Fibroblast of skin of back (primary cell): ENCODE measurements at regions not wholly inside any gene's neighbourhood (a gene's known extent, or its start where the extent isn't known, plus 50 kb on each side); places are given as distances from the start of the nearest gene placed in this dataset.
"Not testable (repeated sequence)": the region's sequence is repeated elsewhere in the genome, so short reads cannot be mapped to it uniquely, and the experiment has no call there.

ENCODE experiments used
- DNase-seq: peaks from one replicate; pipeline ENCODE4 v3.0.0-alpha.2; 2013

GRCh38 chr22:47616396-47617020 is 854.1 kb downstream of the TBC1D22A start:
- DNase-seq = no peak

DNA sequence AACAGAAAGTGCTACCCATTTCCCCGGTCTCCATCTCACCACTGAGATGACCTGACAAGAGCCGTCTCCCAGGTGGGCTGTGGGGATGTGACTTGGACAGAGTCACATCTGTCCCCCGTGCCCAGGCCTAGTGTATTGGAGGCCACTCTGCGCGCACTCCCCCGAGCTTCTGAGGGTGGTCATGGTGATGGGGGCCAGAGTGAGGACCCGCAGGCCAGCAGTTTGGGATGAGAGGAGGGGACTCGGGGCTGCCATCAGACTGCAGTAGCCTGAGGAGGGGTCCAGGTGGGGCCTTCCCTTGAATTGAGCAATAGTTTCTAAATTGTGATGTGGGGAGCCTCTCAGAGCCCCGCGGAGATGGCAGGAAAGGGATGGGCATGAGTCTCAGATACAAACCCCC is 852.6 kb downstream of the TBC1D22A start:
- no peak for DNase-seq

- DNase-seq = no peak
Measured at GRCh38 chr22:47613606-47614350, 851.3 kb downstream of the TBC1D22A start.

GRCh38 chr22:47613181-47613580 is 850.7 kb downstream of the TBC1D22A start:
- DNase-seq = not testable (repeated sequence)

DNA sequence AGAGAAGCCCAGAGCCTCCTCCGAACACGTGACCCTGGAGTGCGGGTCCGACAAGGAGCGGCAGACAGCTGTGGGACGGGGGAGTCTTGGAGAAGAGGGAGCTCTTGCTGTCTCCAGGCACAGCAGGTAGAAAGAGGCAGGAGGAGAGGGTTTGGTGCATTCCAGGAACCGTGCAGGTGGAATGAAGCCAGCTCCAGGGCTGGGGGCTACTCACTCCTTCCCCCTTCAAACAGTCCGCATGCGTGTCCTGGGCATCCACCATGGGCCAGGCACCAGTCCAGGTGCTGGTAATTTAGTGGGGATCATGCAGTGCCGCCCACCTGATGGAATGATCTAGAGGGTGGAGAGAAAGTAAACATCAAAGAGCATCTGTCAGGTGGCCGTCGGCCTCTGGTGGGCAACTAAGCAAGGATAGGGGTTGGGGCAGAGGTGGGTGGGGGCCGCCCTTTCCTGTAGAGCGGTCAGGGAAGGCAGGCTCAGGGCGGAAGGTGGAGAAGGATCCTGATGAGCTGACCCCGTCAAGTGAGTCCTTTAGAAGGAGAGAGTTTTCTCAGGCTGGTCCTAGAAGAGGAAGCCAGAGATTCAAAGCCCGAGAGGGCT is 850.0 kb downstream of the TBC1D22A start:
- no peak for DNase-seq

GRCh38 chr22:47610764-47611163 is 848.3 kb downstream of the TBC1D22A start:
- no peak for DNase-seq

DNA sequence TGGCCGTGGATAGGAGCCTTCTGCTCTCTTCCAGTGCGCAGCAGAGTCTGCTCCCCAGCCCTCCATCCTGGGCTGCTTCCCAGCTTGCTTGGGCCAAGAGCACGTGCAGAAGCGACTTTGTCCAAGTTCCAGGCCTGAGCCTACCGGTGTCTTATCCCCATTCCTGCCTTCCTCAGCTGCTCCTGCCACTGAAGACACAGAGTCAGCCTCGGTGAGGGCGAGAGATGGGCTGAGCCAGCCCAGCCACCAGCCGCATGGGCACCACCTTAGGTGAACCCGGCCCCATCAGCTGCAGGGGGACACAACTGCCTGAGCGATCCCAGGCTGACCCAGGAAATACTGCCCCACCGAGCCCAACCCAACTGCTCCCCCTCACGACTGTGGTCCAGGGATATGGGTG is 847.8 kb downstream of the TBC1D22A start:
- no peak for DNase-seq

GRCh38 chr22:47609653-47610052 is 847.2 kb downstream of the TBC1D22A start:
- DNase-seq = no peak

DNA sequence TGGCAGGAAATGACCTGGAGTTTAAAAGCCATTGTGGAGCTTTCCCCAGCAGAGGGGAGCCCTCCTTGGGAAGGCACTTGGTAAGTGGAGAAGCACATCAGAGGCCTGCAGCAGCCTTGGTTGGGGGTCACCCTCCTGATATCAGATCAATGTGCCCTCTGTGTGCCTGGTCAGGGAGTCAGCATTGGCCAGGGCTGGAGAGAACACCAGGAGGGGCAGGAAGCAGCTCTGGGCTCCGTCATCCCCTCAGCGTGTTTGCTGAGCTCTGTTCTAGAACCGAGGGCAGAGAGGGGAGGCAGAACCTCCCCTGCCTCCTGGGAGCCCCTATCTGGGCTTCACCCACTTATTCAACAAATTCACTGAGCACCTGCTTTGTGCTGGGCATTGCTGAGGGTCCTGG is 846.0 kb downstream of the TBC1D22A start:
- DNase-seq = no peak

DNA sequence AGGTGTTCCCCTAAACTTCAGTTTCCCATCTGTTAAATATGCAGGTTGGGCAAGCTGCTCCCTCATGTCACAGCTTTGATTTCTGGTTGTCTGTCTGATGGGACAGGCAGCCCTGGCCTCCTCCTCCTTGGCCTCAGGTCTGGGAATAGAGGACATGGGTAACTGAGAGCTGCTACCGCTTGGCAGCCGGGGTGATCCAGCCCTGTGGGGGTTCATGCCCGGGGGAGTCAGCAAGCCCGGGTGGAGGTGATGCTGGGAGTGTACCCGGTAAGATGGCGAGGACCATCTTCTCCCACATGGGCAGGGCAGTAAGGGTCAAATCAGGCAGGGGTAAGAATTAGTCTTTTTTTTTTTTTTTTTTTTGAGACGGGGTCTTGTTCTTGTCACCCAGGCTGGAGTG is 845.0 kb downstream of the TBC1D22A start:
- no peak for DNase-seq

DNA sequence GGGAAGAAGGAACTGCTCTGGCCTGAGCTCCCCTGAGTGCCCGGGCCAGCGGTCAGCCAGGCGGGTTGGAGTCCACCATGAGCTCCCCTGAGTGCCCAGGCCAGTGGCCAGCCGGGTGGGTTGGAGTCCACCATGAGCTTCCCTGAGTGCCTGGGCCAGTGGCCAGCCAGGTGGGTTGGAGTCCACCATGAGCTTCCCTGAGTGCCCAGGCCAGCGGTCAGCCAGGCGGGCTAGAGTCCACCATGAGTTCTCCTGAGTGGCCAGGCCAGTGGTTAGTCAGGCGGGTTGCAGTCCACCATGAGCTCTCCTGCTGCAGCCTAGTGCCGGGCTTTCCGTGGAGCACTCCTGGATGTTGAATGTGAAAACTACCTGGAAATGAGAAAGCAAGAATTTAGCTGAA is 844.0 kb downstream of the TBC1D22A start:
- no peak for DNase-seq

GRCh38 chr22:47605886-47606285 is 843.4 kb downstream of the TBC1D22A start:
- DNase-seq = no peak

DNA sequence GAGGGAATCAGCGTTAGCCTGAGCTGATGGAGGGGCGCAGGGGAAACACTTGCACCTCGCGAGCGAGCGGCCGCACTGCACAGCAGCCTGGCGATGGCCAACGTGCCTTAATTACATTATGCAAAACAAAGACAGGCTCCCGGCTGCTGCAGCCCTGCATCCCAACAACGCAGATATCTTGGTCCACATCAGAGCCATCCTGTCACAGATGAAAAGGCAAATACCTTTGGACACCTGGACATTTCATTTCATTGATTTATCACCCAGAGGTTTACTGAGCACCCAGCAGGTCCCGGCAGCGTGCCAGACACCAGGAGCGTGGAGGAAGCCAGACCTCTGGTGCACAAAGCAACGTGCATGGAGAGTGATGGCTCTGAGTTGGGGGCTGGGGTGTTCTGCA is 843.0 kb downstream of the TBC1D22A start:
- no peak for DNase-seq

GRCh38 chr22:47604563-47604962 is 842.1 kb downstream of the TBC1D22A start:
- DNase-seq = no peak

DNA sequence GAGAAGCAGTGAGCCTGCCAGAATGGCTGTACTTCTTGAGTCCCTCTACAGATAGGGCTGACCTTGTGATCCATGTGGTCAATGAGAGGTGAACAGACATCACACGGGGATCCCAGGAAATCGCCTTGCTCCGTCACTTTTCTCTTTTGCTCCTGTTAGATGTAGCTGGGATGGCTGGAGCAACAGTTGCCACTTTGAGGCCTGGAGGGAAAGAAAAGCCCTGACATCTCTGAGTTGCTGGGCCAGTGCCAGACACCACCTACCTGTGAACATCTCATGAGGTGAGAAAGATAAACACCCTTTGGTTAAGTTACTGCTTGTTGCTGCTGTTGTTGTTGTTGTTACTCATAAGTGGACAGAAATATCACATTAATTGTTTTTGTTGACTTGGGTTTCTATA is 840.3 kb downstream of the TBC1D22A start:
- DNase-seq = no peak

DNA sequence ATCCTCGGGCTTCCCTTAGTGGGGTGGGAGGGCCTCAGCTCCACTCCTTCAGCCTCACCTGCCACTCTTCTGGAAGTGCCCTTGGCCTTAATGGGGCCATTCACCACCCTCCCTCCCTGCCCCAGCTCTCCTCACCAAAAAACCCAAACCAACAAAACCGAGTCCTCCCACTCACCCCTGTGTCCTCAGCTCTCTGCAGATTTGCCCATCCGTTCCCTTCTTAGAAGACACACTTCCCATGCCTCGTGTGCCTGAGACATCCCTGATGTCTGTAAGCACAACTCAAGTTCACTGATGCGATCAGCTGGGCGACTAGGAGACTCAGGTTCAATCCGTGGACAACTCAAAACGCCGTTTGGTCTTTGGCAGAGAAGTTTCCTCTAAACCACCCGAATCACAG is 839.2 kb downstream of the TBC1D22A start:
- no peak for DNase-seq

DNA sequence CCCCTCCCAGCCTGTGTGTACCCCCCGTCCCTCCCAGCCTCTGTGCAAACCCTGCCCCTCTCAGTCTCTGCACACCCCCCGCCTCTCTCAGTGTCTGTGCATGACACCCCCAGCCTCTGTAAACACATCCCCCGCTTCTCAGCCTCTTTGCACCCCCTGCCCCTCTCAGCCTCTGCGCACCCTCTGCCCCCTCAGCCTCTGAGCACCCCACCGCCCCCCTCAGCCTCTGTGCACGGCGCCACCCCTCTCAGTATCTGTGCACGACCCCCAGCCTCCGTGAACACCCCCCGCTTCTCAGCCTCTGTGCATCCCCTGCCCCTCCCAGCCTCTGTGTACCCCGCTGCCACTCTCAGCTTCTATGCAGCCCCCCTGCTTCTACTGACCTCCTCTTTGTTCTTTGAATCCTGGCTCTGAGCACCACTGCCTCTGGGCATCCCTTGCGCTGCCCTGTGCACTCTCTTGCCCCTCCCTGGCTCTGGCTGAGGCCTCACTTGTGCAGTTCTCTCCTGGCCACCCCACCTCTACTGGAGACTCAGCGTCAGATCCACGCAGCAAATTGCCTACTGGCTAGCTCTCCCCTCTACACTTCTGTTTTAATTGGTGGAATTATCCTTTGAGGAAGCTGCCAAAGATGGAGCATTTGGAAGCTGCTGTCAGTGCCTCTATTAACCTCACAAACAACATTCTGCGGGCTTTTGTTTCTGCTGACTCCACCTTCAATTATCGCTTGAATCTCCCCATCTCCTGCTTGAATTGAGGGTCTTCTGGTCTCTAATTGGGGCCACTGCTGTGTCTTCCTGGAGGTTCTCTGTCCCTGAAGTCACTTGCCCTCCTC is 838.6 kb downstream of the TBC1D22A start:
- DNase-seq = no peak

GRCh38 chr22:47600281-47600680 is 837.8 kb downstream of the TBC1D22A start:
- DNase-seq = no peak

- no peak for DNase-seq
Measured at GRCh38 chr22:47599753-47600152, 837.3 kb downstream of the TBC1D22A start.

DNA sequence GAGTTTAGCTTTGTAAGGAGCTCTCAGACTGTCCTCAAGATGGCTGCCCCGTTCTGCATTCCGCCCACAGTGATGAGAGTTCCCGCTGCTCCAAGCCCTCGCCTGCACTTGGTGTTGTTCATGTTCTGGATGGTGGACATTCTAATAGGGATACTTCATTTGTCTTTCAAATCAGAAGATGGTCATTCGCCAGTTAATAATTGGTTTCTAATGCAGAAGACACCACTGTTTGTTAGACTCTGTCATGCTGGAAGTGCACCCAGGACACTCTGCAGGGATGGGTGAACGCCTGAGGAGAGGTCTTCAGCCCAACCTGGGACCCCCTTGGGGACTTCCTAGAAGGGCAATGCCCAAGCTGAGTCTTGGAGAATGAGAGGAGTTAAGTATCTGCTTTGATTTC is 836.4 kb downstream of the TBC1D22A start:
- DNase-seq = no peak

- DNase-seq = no peak
Measured at GRCh38 chr22:47597041-47597440, 834.6 kb downstream of the TBC1D22A start.

GRCh38 chr22:47596176-47596690 is 833.8 kb downstream of the TBC1D22A start:
- DNase-seq = no peak
